ENCODE measurements at regions not wholly inside any gene's neighbourhood (a gene's known extent, or its start where the extent isn't known, plus 50 kb on each side); places are given as distances from the start of the nearest gene placed in this dataset.

- no peak for DNase-seq (ENCODE audit: insufficient read length, low spot score)
- TF ChIP-seq CTCF (IDR thresholded peaks at IDR 0.05; ENCODE audit: insufficient read depth, missing control alignments) = no peak
Measured at GRCh38 chr11:27783701-27784355, 83.6 kb upstream of the BDNF start.

GRCh38 chr11:27777033-27777432 lies 76.8 kb upstream of the BDNF start:
- DNase-seq (ENCODE audit: insufficient read length, low spot score) = no peak
- no peak for TF ChIP-seq CTCF (IDR thresholded peaks at IDR 0.05; ENCODE audit: insufficient read depth, missing control alignments)
- no peak for FAIRE-seq

More at GRCh38 chr11:27783701-27784355, 83.6 kb upstream of the BDNF start:
- FAIRE-seq = no peak

- no peak for FAIRE-seq
- TF ChIP-seq CTCF (IDR thresholded peaks at IDR 0.05; ENCODE audit: insufficient read depth, missing control alignments) = no peak
- DNase-seq (ENCODE audit: insufficient read length, low spot score) = no peak
Measured at GRCh38 chr11:27773884-27774283, 73.6 kb upstream of the BDNF start.

GRCh38 chr11:27771516-27771915 lies 71.3 kb upstream of the BDNF start:
- FAIRE-seq (no peak), DNase-seq (ENCODE audit: insufficient read length, low spot score) (no peak)
- TF ChIP-seq CTCF (IDR thresholded peaks at IDR 0.05; ENCODE audit: insufficient read depth, missing control alignments) = no peak

GRCh38 chr11:27770576-27770975 lies 70.3 kb upstream of the BDNF start:
- DNase-seq (ENCODE audit: insufficient read length, low spot score) (no peak), FAIRE-seq (no peak)
- no peak for TF ChIP-seq CTCF (IDR thresholded peaks at IDR 0.05; ENCODE audit: insufficient read depth, missing control alignments)

- DNase-seq (ENCODE audit: insufficient read length, low spot score) (no peak), FAIRE-seq (no peak)
- no peak for TF ChIP-seq CTCF (IDR thresholded peaks at IDR 0.05; ENCODE audit: insufficient read depth, missing control alignments)
Measured at GRCh38 chr11:27763736-27764135, 63.5 kb upstream of the BDNF start.

GRCh38 chr11:27761356-27761755 lies 61.1 kb upstream of the BDNF start:
- no peak for DNase-seq (ENCODE audit: insufficient read length, low spot score)
- TF ChIP-seq CTCF (IDR thresholded peaks at IDR 0.05; ENCODE audit: insufficient read depth, missing control alignments) = no peak
- FAIRE-seq = no peak
